HG02678 (cell line): ENCODE measurements at regions not wholly inside any gene's neighbourhood (a gene's known extent, or its start where the extent isn't known, plus 50 kb on each side); places are given as distances from the start of the nearest gene placed in this dataset.
A peak's percentile ranks its signal among the peaks of the same experiment; 100 is the strongest.

ENCODE experiments used
- ATAC-seq: cut with Tn5 transposase; IDR thresholded peaks from one replicate; pipeline ENCODE4 v1.9.1; 2021; ENCODE audit warnings: mild to moderate bottlenecking, moderate library complexity; ENCODE audit not compliant: unreplicated experiment

DNA sequence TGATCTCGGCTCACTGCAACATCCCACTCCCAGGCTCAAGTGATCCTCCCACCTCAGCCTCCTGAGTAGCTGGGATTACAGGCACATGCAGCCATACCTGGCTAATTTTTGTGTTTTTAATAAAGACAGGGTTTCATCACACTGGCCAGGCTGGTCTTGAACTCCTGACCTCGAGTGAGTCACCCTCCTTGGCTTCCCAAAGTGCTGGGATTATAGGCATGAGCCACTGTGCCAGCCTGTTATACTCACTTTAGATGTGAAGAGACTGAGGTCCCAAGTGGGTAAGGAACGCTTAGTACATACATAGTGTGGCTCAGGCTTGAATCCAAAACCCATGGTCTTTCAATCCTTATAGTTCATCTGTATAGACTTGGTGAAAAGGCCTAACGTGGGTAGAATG lies 63.7 kb upstream of the EPS8L3 start:
- no peak for ATAC-seq

DNA sequence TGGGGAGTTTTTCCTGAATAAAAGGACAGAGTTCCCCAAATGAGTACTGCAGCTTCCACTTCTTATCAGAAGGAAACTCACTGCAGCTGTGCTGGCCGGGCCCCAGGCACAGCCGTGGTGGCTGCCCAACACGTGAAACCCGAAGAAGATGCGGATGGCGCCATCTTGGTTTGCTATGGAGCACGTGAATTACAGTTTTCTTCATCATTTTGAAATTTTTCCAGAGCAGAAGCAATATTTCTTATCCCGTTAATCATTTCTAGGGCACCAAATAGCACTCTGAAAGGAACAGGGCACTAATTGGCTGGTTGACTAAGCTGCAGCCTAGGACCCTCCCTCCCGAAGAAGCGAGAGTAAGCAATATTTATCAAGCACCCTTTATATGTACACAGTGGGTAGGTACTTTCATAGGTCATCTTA lies 63.2 kb upstream of the EPS8L3 start:
- ATAC-seq = no peak

DNA sequence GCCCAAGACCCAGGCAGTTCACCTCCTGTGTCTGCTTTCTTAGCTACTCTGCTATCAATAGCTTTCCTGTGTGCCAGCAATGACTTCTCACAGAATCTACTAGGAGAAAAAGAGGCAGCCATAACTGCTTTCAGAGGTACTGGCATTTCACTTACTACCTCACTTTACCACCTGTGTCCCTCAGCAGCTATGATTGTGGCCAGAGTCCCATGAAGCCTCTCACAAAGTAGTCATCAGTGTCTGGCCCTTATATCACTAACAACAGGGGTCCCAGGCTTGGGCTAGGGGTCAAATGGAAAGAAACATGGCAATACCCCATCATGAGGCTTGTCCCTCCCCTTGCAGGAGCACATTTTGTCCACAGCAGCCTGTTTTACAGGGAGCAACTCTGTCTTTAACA lies 62.7 kb upstream of the EPS8L3 start:
- ATAC-seq = no peak

DNA sequence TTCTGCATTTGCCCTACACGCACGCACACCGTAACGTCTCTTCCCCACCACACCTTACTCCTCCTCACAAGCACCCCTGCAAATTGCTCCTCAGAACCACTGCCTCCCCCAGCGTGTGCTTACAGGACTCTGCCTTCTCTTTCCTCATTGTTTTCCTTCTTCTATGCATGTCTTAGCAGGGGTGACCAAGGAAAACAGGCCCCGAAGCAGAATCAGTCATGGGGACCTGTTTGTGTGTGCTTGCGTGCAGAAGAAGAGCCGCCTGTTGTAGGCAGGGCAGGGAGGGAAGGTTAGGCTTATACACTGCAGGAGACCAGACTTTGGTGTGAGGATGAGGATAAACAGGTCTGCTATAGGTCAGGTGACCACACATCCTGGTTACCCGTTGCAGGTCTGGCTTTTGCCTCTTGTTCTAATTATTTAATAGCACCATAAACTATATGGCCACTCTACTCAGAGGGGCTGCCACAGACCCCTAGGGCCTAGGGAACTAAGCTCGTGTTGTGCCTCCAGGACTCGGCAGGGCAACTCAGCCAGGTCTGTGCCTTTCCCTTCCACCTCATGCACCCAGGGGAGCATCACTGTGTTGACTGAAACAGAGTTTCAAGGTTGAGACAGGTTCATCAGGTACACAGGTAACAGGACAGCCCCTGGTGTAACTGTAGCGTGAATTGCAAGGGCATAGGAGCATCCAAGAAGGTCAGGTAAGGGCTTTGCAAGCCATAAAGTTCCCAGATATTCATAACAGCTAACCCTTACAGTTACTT lies 60.8 kb upstream of the EPS8L3 start:
- ATAC-seq = no peak

DNA sequence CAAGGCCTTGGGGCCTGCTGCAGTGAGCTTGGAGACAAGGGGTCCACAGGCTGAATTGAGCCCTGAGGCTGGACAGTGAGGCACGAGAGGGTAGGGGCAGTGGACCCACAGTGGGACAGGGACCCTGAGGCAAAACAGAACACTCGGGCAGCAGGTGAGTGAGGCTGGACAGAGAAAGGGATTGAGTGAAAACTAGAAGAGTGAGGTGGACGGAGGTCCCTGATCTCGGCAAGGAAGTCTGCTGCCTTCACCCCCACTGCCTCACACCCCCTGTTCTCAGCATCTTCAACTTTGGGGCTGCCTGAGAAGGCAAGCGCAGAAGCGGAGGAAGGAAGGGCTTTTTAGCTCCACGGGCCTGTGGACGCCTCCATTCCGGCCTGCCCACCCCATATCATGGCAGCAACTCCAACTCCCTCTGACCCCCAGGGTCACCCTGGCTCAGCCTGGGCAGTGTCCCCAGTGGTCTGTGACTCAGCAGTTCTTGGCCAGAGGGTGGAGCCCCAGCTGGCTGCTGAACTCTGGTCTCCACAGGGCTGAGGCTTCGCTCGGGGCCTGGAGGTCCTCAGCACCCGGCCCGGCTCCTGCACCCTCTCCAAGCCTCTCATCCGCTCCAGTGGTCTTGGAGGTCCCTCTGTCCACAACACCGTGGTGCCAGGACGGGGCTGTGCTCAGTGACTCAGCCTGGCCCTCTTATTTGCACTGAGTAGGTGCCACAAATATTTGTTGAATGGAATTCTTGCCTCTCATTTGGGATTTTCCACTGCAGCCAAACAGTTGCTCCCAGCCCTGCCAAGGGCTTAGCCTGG lies 60.0 kb upstream of the EPS8L3 start:
- ATAC-seq = no peak

DNA sequence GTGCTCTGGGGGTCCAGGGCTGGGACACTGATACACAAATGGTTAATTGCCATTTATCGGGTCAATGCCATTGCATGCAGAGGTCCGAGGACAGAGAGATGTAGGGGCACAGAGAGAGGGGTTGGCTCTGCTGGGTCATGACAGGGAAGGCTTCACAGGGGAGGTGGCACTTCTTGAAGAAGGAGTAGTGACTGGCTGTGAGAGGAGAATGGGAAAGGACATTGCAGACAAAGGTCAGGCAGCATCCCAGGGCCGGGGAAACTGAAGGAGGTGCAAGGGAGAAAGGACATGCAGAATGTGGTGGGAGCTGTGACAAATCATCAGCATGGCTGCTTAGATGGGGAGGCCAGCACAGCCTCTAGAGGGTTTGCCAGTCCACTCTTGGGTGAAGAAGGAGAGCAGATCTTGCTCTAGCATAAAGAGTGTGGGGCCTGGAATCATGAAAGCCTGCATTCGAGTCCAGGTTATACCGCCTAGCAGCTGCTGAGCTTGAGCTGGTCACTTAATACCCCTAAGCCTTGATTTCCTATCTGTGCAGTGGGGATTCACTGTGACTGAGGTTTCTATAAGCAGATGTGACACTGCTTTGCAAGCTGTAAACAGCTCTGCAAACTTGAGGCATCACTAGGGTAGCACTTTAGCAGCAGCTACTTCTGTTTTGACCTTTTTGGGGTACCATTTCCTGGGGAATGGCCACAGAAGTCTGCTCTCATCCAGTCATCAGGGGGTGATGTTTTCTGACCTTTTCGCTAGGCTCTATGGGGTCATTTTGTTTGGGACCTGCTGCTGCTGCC lies 59.2 kb upstream of the EPS8L3 start:
- ATAC-seq = no peak

DNA sequence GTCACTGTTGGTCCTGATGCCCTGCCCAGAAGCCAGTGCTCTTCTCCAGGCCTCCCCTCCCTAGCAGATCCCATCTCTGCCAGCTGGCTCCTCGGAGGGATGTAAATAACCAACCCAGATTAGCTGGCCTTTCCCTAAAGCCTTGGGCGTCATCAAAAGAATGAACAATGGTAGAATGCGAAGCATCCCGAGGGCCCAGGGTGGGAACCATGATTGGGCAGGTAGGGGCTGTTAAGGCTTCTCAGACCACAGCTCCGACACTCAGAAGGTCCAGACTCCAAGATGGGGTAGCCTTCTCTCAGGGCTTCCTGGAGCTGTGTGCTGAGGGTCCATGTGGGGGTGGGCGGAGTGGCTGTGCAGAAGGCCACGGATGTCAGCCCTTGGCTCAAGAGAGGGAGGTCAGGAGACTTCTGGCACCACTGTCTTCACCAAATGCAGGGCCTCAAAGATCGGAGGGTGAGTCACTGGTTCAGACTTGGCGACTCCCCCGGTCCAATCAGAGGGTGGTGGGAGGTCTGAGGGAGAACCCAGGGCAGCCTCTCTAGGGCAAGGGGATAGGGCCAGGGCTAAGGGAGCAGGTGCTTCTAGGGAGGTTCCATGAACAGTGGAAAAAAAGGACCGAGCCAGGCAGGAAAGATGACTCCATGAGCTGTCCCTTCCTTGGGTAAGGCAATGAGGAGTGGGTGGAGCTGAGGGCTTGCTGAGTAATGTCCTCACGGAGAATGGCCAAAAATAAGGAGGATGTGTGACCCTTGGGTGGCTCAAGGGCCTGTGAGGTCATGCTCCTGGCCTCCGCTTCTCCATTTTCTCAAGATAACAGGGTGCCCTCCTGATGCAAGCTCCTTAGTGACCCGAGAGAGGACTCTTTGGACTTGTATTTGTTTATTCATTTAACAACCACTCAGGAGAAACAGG lies 58.4 kb upstream of the EPS8L3 start:
- no peak for ATAC-seq

DNA sequence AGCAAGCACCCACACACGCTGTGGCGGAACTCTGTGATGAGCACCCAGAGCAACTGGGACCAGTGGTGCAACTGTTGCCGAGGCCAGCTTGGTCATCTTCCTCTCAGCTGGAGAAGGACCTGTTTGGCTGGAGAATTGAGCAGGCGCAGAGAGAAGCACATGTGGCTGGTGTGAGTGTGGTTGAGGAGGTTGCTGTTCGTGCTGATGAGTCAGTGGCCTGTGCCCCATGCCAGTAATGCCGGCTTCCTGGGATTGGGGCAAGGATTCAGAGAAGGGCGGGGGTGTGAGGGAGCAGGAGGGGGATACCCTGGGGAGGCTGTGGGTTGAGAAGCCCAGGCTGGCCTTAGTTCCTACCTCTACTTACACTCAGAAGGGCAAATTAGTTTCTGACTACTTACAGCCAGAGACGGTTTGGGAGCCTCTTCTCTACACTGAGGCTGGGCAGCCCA lies 57.5 kb upstream of the EPS8L3 start:
- ATAC-seq = no peak

DNA sequence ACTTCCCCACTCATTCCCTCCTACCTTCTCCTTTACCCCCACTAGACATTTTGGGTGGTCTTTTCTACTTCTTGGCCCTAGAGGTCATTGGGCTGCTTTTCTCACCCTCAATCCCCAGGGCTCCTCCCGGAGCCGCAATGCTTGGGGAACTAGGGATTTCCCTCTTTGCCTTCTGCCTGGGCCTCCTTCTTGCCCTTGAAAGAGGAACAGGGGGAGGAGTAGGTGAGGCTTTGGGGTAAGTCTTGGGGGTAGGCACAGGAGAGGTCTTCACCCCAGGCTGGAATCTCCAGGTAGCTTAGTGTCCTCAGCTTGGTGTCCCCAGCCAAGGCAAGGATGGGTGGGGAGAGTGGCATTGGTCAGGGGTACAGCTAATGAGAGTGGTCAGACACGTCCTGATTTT lies 56.2 kb upstream of the EPS8L3 start:
- no peak for ATAC-seq

DNA sequence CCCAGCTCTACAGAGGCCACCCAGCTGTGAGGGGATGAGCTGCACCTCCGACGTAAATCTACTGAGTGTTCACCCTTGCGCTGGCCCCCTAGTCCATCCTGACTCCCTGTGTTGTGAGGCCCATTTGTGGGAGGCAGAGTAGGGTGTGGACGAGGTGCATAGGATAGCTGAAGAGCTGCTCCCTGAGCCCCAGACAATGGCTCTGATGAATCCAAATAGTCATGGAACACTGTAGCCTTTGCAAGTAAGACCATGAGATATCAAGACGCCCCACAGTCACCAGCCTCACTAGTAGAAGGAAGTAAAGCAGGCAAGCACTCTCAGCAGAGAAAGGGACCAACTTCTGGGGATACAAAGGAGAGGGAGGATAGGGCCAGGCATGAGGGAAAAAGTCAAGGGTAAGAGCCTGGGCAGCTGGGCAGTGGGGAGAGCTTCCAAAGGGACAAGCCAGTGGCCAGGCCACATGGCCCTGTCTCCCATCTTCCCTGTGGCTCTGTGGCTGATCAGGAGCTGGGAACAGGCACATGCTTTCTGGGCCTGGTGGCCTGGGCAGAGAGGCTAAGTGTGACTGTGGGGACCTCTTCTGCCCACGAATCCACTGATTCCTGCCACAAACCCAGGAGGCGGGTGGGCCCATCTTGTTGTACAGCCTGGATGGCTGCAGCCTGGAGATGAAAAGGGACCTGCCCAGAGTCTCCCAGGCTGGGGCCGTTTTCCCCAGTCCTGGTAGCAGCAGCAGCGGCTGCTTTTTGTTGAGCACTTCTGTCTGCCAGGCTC lies 55.5 kb upstream of the EPS8L3 start:
- ATAC-seq = no peak

DNA sequence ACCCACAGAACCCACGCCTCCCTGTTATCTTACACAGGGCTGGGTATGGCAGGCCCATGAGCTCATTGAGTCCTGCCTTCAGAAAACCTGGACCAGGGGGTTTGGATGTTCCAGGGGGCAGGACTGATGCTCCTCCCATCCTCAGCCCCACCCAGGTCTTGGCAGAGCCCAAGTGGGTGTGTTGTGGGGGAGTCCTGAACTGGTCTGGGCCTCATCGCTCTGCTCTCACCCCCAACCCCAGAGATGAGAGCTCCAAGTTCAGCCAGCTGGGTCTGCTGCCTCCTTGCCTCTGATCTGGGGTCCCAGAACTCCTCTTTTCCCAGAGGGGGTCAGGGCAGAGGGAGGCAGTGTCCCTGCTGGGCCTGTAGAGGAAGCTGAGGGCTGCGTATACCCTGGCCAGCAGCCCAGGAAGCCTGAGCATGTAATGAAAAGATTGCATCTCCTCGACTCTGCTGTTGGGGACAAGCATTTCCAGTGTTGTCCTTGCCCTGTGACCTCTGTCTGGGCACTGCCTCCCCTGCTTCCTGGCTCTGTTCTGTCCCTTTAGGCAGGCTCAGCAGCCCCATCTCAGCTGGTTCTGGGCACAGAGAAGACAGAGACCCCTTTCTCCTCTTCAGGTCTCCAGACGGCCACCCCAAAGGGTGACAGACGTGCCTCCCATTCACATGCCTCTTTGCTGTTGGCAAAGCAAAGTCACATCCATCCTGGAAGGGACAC lies 54.7 kb upstream of the EPS8L3 start:
- ATAC-seq = no peak

DNA sequence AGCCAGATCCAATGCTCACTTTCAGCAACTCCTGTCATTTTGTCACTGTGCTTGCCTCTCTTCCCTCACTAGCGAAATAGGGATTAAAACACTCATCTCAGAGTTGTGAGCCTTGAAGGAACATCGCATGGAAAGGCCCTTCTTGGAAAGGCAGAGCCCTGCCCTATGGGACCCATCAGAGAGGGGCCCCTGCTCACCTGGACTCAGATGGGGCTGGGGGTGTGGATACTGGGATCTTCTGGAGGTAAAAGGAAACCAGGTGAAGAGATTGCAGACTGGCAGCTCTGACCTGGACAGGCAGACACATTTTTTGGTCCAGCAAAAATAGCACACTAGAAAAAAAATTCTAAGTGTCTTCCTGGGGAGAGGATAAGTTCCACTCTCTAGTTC lies 54.2 kb upstream of the EPS8L3 start:
- no peak for ATAC-seq

DNA sequence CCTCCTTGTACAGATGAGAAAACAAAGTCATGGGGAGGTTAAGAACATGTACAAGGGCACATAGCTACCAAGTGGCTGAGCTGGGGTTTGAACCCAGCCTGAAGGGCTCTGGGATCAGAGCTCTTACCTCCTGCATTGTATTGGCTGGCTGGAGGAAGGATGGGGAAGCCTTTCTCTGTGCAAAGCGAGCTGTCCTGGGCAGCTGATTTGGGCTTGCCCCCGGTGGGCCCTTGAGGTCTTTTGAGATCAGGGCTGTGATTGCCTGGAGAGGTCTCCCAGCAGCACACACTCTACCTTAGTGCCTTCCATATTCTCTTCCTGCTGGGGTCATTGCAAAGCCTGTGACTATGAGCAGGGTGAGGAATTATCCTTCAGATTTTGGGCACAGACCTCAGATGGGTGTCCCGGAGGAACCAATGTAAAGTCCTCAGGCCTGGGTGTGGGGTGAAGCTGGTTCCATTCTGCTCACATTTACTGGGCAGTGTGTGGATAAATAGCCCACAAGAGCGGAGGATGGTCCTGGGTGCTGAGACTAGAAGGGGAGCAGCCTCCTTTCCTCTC lies 53.3 kb upstream of the EPS8L3 start:
- no peak for ATAC-seq

DNA sequence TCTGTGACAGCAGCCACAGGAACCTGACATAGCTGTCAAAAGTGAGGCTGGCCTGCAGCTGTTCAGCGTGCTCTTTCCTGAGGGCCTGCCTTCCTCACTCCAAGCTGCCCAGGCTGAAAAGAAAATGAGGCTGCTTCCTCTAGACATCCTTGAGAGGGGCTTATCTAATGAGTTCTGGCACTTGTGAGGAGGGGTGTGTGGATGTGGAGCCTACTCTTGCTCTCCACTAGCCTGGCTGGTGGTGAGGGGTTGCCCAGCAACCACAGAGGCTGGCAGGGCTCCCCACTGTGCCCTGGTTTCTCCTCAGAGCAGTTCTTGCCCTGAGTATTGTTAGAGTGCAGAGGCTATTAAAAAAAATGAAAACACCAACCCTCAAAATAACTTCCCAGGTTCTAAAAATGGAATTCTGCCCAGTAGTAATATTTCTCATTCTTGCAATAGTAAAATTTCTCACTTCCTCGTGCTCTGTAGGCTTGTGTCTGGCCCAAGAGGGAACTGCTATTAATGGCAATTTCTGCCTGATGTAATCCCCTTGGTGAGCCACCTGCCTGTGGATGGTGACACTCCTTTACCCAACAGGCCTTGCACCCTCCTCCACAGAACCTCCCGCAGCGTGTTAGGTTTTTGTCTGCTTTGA lies 52.6 kb upstream of the EPS8L3 start:
- peak; percentile 93 for ATAC-seq

DNA sequence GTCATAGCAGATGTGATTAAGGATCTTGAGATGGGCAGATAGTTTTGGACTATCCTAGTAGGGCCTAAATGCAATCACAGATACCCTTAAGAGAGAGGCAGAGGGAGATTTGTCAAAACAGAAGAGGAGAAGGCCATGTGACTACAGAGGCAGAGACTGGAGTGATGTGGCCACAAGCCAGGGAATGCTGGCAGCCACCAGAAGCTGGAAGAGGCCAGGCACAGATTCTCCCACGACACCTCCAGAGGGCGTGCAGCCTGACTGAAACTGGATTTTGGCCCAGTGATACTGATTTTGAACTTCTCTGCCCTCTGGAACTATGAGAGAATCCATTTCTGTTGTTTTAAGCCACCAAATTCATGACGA lies 52.1 kb upstream of the EPS8L3 start:
- ATAC-seq = no peak

DNA sequence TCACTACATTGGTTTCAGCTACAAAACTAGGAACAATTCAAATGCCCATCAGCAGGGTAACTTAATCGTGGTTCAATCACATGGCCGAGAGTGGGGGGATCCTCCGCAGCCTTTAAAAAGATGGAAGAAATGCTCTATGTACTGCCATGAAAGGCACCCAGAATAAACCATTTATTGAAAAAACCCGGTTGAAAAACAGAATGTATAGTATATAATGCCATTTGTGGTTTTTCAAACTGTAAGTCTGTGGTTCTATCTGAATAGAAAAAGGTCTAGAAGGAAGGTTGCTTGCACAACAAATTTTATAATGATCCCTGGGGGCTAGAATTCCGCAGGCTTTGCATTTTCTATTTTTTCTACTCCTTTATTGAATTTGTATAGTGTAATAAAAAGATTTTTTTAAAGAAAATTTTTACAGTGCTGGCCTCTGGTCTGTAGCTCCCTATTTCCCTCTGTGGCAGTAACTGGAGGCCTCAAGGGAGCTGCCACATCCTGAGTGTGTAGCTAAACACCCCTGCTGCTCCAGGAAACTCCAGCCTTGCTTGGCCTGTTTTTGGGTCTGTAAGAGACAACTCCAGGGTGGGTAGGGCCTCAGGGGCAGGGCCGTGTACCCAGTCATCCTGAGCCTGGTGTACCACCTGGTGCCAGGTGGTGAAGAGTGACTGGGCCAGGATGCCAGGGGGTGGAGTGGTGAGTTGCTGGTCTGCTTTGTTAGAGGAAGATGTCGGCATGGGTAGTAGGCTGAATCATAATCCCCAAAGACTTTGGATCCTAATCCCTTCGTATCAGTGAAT lies 51.5 kb upstream of the EPS8L3 start:
- ATAC-seq = no peak

DNA sequence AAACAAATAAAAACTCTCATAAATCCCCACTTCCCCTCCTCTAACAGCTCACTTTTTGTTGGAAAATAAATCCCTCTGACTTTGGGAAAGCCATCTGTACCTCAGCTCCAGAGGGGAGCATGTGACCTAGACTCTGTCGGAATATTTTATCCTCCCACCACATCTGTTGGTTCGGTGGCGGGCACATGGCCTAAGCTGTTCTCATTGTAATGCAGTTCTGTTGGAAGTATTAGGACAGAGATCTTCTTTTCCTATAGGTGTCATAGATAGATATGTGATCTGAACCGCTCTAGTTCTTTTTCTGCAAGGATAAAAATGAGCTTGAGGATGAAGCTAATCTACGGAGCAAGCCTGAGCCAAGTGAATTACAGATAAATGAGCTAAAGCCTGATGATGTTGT lies 50.5 kb upstream of the EPS8L3 start:
- no peak for ATAC-seq
